IMR-90 (cell line): ENCODE measurements at regions not wholly inside any gene's neighbourhood (a gene's known extent, or its start where the extent isn't known, plus 50 kb on each side); places are given as distances from the start of the nearest gene placed in this dataset. TPM values are rescaled to one million over a fixed set of nuclear protein-coding genes. Genes with fewer than 3 reads are reported as not detected.

ENCODE experiments used
- microRNA-seq, 2 experiments: library from miRNA; stranded (forward) in 1 of 2; unstranded in 1 of 2; fragments of 10-50 nt in 1 of 2; fragments of <30 nt in 1 of 2; gene quantifications in 1 of 2; microRNA quantifications in 1 of 2; one replicate each; pipeline versions ENCODE3 to v1.1.0; 2013 to 2020; ENCODE audit not compliant: insufficient read depth in 1 of 2, insufficient read length in 1 of 2, unreplicated experiment in 1 of 2
- small RNA-seq, 5 experiments: library from RNA; depleted of rRNA; stranded (forward); fragments of <200 nt; gene quantifications; one replicate each; pipeline ENCODE3, GENCODE V24; 2012

Small RNA genes lying in the stretch of these regions (microRNA-seq; reads per million reads assigned to microRNA genes)
- not detected for gene AC113618.1 (ENCODE audit: insufficient read depth, insufficient read length)

Small RNA genes lying in the stretch of these regions (small RNA-seq; reads per million reads assigned to genes)
- 0 reads per million in 5 experiments for gene AC113618.1
